ENCODE measurements at regions not wholly inside any gene's neighbourhood (a gene's known extent, or its start where the extent isn't known, plus 50 kb on each side); places are given as distances from the start of the nearest gene placed in this dataset.

DNA sequence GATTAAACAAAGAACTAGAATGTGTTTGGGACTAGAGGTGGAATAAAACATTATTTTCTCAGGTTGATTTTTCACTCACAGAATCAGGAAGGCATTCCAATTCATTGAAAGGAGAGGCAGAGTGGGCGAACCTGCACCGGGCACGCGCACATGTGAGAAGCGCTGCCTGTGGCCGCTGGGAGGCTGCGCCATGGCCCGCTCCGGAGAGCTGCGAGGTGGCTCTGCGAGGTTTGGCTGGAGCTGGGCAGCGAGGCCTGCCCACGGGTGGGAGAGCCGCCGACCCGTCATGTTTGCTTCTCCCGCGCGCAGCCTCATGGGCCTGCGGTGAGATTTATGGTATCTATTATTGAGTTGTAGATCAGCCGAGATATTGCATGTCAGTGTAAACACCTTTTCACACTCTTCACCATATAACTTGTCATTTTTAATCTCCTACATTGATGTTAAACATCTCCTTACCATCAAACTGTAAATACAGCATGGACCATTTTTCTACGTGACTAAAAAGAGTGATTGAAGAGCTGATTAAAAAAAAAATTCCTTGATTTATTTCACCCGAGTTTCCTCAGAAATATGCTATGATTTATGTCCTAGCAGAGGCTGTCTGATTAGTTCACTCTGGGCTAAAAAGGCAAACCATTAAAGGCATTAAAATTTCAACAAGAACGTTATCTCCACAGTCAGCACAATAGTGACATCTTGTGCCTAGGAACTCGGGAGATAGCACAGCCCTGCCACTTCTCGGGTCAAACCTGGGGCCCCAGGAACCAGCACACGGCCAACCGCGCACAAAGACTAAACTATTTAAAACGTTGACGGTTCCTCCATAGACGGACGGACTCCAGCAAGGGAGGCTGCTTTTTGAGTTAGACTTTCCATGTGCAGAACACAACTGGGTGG is 96.6 kb upstream of the RNF32 start:
- Mint-ChIP-seq H3K36me3 (ENCODE audit: low read depth) (no peaks in the 10 kb centered on the region), H3K27me3 (ENCODE audit: low read depth) (peaks cover 8% of the 10 kb centered on the region), H3K4me1 (ENCODE audit: low read depth) (no peaks in the 10 kb centered on the region), H3K9me3 (peaks cover 5% of the 10 kb centered on the region), H3K4me3 (no peak overlapping the region), H3K27ac (no peak overlapping the region)
- no peak for DNase-seq
- CTCF ChIA-PET = no interaction called here
- intact Hi-C loops (cut with micrococcal nuclease) = no loop called here

DNA sequence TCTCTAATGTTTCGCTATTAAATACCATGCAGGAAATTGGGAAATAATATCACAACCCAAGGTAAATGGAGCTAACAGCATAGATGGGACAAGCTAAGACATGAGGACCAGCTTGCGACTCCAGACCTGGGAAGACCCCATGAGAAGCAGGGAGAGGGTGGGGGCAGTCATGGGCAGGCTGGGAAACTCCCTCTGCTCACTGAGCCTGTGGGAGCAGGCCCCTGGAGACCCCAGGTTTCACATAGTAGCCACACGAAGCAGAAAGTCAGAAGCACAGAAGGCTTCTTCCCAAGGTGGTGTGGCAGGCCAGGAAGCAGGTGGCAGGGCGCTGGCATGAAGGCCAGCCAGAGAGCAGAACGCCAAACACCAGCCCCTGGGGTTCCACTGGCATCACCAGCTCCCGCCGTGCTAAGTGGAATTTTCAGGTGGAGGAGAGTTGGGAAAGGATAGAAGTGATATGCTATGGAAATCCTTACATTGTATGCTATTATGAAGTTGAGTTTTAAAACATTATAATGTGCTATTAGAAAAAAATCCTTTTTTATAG is 99.9 kb upstream of the RNF32 start:
- Mint-ChIP-seq H3K9me3 (peaks cover 3% of the 10 kb centered on the region), H3K4me1 (ENCODE audit: low read depth) (no peaks in the 10 kb centered on the region), H3K4me3 (no peak overlapping the region), H3K27me3 (ENCODE audit: low read depth) (peaks cover 8% of the 10 kb centered on the region), H3K27ac (no peak overlapping the region), H3K36me3 (ENCODE audit: low read depth) (no peaks in the 10 kb centered on the region)
- CTCF ChIA-PET = no interaction called here
- intact Hi-C loops (cut with micrococcal nuclease) = no loop called here
- DNase-seq = no peak

DNA sequence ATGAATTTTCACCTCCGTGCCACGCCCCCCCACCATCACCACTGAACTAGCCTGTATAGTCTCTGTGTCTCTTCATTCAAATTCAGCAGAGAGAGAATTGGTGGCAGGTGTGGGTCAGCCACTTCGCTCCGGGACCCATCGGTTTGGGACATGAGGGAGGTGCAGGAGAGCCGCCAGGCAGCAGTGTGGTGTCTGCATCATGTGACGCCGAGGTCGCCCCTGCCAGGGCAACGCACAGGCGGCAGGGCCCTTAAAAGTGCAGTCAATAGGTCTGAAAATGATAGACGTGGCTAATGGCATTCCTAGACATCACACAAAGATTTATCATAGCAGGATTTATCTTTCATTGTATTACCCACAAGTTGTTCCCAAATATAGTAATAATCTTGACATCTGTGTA is 100.6 kb upstream of the RNF32 start:
- no peak for DNase-seq
- CTCF ChIA-PET = no interaction called here
- no peaks in the 10 kb centered on the region for H3K4me1 Mint-ChIP-seq (ENCODE audit: low read depth)
- H3K27ac Mint-ChIP-seq = no peak overlapping the region
- intact Hi-C loops (cut with micrococcal nuclease) = no loop called here
- no peak overlapping the region for H3K4me3 Mint-ChIP-seq
- peaks cover 3% of the 10 kb centered on the region for H3K9me3 Mint-ChIP-seq
- H3K27me3 Mint-ChIP-seq (ENCODE audit: low read depth) = peaks cover 8% of the 10 kb centered on the region
- H3K36me3 Mint-ChIP-seq (ENCODE audit: low read depth) = no peaks in the 10 kb centered on the region

DNA sequence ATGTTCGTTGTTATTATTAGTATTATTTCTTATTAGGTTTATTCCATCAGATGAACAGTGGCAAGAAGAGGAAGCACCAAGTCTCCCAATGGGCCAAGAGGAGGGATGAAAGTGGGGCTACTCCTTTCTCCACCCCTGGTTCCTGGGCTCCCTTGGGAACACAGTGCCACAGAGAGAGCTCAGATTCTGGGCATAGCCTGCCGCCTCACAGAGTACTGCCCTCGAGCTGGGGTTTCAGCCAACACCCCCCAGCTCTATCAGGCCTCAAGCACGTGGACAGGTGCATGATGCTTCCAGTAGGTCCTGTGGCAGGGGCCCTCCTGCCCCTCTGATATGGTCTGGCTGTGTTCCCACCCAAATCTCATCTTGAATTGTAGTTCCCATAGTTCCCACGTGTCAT is 103.6 kb upstream of the RNF32 start:
- Mint-ChIP-seq H3K27ac (no peak overlapping the region), H3K36me3 (ENCODE audit: low read depth) (no peaks in the 10 kb centered on the region), H3K9me3 (peaks cover 3% of the 10 kb centered on the region), H3K27me3 (ENCODE audit: low read depth) (peaks cover 6% of the 10 kb centered on the region), H3K4me3 (no peak overlapping the region), H3K4me1 (ENCODE audit: low read depth) (no peaks in the 10 kb centered on the region)
- no peak for DNase-seq
- intact Hi-C loops (cut with micrococcal nuclease) = no loop called here
- CTCF ChIA-PET = no interaction called here

DNA sequence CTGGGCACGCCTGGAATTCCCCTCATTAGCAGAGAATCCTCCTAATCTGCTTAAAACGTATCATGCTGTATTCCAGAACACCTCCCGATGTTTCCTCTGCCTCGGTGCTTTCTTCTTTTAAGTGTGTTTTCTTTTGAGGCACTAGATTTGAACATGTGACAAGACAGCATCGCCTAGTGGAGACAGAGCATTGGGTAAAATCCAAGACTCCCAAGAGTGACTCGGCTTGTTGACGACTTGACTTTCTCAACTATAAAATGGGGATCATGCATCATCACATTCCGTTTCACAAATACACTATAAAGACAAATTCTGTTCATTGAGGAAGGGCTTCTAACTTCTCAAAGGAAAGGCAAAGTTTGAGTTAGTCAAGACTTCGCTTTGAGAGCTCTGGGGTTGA is 105.6 kb upstream of the RNF32 start:
- intact Hi-C loops (cut with micrococcal nuclease) = no loop called here
- Mint-ChIP-seq H3K27ac (no peak overlapping the region), H3K27me3 (ENCODE audit: low read depth) (peaks cover 2% of the 10 kb centered on the region), H3K36me3 (ENCODE audit: low read depth) (no peaks in the 10 kb centered on the region), H3K9me3 (peaks cover 3% of the 10 kb centered on the region), H3K4me1 (ENCODE audit: low read depth) (no peaks in the 10 kb centered on the region), H3K4me3 (no peak overlapping the region)
- DNase-seq = no peak
- CTCF ChIA-PET = no interaction called here

DNA sequence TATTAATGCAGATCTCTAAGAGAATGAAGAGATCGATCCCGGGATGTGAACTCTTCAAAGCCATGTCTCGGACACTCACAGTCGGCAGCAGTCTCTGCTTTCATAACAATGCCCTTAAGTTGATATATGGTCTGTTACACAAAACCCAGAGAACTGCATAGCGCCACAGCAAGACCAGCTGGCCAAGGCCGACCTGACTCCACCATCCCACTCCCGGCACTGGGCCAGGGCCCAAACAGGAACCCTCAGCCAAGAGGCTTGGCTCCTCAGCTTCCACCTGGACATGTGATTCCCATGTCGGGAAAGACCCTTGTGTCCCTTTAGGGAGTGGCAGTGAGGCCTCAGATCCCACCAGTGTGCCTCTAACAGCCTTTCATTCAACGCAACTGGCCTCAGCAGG is 106.6 kb upstream of the RNF32 start:
- no peaks in the 10 kb centered on the region for H3K36me3 Mint-ChIP-seq (ENCODE audit: low read depth)
- CTCF ChIA-PET = no interaction called here
- H3K4me1 Mint-ChIP-seq (ENCODE audit: low read depth) = no peaks in the 10 kb centered on the region
- no peak overlapping the region for H3K4me3 Mint-ChIP-seq
- no peak overlapping the region for H3K27ac Mint-ChIP-seq
- H3K9me3 Mint-ChIP-seq = peaks cover 3% of the 10 kb centered on the region
- intact Hi-C loops (cut with micrococcal nuclease) = no loop called here
- DNase-seq = no peak
- peaks cover 2% of the 10 kb centered on the region for H3K27me3 Mint-ChIP-seq (ENCODE audit: low read depth)

DNA sequence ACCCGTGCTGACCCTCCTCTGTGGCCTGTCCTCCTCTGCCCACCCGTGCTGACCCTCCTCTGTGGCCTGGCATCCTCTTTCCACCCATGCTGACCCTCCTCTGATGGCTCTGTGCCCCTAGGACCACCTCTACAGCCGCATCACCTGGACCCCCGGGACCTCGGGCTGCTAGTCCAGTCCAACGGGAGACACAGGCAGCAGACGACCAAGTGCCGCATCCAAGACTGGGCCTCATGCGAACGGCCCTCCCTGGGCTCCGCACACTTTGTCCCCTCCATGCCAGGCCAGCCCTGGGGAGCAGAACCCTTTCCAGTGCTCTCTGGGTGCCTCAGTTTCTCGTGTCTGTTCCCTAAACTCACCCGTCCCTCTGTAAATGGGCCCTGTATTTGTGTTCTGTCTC is 107.2 kb upstream of the RNF32 start:
- CTCF ChIA-PET = no interaction called here
- peaks cover 2% of the 10 kb centered on the region for H3K27me3 Mint-ChIP-seq (ENCODE audit: low read depth)
- no peak overlapping the region for H3K27ac Mint-ChIP-seq
- H3K36me3 Mint-ChIP-seq (ENCODE audit: low read depth) = no peaks in the 10 kb centered on the region
- no peak for DNase-seq
- H3K9me3 Mint-ChIP-seq = peaks cover 3% of the 10 kb centered on the region
- H3K4me1 Mint-ChIP-seq (ENCODE audit: low read depth) = no peaks in the 10 kb centered on the region
- intact Hi-C loops (cut with micrococcal nuclease) = no loop called here
- no peak overlapping the region for H3K4me3 Mint-ChIP-seq

DNA sequence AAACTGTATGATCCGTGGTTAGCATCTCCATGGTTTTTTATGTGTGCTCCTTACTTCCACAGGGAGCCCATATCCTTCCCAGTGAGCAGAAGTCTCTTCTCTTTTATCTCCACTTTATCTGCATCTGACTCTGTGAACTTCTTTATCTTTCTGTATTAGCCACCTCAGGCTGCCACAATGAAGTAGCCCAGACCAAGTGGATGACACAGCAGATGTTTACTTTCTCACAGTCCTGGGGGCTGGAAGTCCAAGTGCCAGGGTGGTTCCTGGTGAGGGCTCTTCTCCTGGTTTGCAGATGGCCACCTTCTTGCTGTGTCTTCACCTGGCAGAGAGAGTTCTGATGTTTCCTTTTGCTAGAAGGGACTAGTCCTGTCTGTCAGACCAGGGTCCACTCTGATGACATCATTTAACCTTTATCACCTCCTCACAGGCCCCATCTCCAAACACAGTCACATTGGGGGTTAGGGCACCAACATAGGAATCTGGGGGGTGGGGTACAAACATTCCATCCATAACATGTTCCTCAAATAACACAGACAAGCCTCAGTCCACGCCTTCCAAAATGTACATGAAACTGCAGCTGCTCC is 108.5 kb upstream of the RNF32 start:
- intact Hi-C loops (cut with micrococcal nuclease) = no loop called here
- Mint-ChIP-seq H3K27ac (no peak overlapping the region), H3K36me3 (ENCODE audit: low read depth) (no peaks in the 10 kb centered on the region), H3K4me1 (ENCODE audit: low read depth) (no peaks in the 10 kb centered on the region), H3K9me3 (no peaks in the 10 kb centered on the region), H3K27me3 (ENCODE audit: low read depth) (peaks cover 2% of the 10 kb centered on the region), H3K4me3 (no peak overlapping the region)
- CTCF ChIA-PET = no interaction called here
- DNase-seq = no peak

DNA sequence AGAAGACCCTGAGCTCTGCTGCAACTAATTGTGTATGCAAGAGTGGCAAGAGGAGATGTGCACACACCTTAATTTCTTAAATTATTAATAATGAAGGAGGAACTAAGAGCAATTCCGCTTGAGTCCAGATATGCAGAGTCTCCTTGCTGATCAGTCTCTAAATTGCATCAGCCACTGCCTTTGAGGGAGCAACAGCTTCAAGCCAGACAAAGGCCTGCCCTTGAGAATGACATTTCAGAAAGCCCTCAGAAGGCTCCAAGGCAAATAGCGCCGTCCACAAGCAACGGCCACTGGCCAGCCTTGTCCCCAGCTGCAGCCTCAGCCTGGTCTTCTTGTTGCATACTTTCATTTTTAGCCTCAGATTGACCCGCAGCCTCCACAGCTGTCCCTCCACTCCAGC is 110.6 kb upstream of the RNF32 start:
- H3K27me3 Mint-ChIP-seq (ENCODE audit: low read depth) = peaks cover 2% of the 10 kb centered on the region
- no peak for DNase-seq
- no peaks in the 10 kb centered on the region for H3K36me3 Mint-ChIP-seq (ENCODE audit: low read depth)
- H3K4me3 Mint-ChIP-seq = no peak overlapping the region
- no peak overlapping the region for H3K27ac Mint-ChIP-seq
- intact Hi-C loops (cut with micrococcal nuclease) = no loop called here
- CTCF ChIA-PET = no interaction called here
- H3K4me1 Mint-ChIP-seq (ENCODE audit: low read depth) = no peaks in the 10 kb centered on the region
- no peaks in the 10 kb centered on the region for H3K9me3 Mint-ChIP-seq

DNA sequence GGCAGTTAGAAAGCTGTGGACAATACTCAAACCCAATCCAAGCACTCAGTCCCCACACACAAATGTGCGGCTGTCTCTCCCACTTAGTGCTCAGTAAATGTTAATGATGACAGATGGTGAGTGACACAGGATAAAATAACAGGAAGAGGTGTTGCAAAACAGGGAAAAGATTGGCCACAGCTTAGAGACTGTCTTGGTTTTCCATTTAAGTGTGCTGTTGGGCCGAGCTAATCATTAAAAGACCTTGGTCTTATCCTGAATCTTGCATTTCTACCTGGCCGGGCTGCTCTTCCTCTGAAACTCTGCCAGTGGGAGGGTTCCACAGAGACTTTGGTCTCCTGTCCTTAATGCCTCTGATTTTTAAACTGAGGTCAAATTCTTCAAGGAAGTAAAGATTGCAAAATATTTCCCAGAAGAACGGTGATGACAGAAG is 113.1 kb upstream of the RNF32 start:
- no peak for DNase-seq
- Mint-ChIP-seq H3K4me1 (ENCODE audit: low read depth) (no peaks in the 10 kb centered on the region), H3K27me3 (ENCODE audit: low read depth) (no peaks in the 10 kb centered on the region), H3K36me3 (ENCODE audit: low read depth) (no peaks in the 10 kb centered on the region), H3K4me3 (no peak overlapping the region), H3K9me3 (no peaks in the 10 kb centered on the region), H3K27ac (no peak overlapping the region)
- intact Hi-C loops (cut with micrococcal nuclease) = no loop called here
- CTCF ChIA-PET = interaction anchor here (1.1 kb wide), 1 partner anchor 15 kb away, joined by 3 read pairs; no protein-coding TSS in a partner anchor

DNA sequence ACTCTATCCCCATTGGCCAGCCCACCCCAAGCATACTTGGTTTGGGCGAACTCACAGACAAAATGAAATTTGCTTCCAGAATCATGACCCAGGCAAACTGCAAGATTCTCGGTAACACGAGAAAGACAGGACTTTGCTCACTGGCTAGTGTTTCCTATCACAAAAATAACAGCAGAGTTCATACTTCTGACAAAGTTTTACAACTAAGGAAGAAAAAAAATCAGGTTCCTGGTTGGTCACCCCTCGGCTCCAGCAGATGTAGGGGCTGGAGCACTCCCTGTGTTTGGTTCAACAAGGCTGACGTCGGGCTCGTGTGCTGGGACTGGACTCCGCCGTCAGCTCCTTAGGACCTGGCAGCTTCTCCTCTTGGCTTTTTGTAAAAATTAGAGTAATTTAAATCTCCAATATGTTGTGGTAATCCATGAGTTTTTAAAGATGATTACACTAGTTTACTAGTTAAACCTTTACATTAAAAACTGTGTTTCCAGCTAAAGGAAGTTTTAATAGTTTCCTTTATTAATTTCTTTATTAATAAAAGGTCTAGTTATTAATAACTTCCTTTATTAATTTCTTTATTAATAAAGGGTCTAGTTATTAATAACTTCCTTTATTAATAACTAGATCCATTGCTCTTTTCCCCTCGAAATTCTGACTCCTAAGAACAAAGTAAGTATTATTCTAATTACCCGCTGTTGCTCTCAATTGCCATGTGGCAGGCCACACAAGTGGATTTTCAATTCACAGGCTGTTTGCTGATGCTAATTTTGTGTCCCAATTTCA is 115.6 kb upstream of the RNF32 start:
- Mint-ChIP-seq H3K36me3 (ENCODE audit: low read depth) (no peaks in the 10 kb centered on the region), H3K27me3 (ENCODE audit: low read depth) (no peaks in the 10 kb centered on the region), H3K4me3 (no peak overlapping the region), H3K9me3 (no peaks in the 10 kb centered on the region), H3K4me1 (ENCODE audit: low read depth) (no peaks in the 10 kb centered on the region), H3K27ac (no peak overlapping the region)
- no peak for DNase-seq
- intact Hi-C loops (cut with micrococcal nuclease) = no loop called here
- CTCF ChIA-PET = interaction anchor here (0.6 kb wide), 1 partner anchor 454 kb away, joined by 3 read pairs; no protein-coding TSS in a partner anchor

DNA sequence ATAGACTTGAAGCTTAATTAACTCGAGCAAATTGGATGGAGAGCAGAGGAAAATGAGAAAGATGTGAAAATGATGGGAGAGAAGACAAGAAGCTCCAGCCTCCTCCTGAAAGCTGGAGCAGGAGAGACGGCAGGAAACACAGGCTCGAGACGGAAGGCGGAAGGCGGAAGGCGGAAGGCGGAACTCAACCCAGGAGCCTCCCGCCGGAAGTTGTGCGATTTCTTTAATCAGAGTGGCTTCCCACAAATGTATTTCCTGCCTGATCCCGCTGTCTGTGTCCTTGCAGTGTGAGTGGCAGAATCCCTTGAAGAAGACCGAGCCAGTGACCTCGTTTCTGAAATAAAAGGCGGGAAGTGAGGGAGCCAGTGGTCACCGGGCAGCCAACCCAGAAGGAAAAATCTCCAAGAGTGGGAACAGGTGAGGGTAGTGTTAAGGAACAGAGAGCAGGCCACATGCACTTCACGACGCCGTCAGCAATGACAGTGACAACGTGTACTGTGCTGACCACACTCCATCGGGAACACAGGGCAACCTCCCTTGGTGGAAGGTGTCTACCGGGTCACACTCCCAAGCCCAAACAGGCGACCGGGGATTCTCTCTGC is 117.0 kb upstream of the RNF32 start:
- CTCF ChIA-PET = no interaction called here
- intact Hi-C loops (cut with micrococcal nuclease) = no loop called here
- H3K9me3 Mint-ChIP-seq = no peaks in the 10 kb centered on the region

More for the DNA sequence above, 117.0 kb upstream of the RNF32 start:
- DNase-seq = no peak
- Mint-ChIP-seq H3K27ac (no peak overlapping the region), H3K36me3 (ENCODE audit: low read depth) (no peaks in the 10 kb centered on the region), H3K27me3 (ENCODE audit: low read depth) (no peaks in the 10 kb centered on the region), H3K4me3 (no peak overlapping the region), H3K4me1 (ENCODE audit: low read depth) (no peaks in the 10 kb centered on the region)

All from activated naive CD4-positive, alpha-beta T cell treated with anti-CD3 and anti-CD28 coated beads for 36 hours (primary cell).